ENCODE measurements at regions not wholly inside any gene's neighbourhood (a gene's known extent, or its start where the extent isn't known, plus 50 kb on each side); places are given as distances from the start of the nearest gene placed in this dataset.
A peak's percentile ranks its signal among the peaks of the same experiment; 100 is the strongest.
"Not testable (repeated sequence)": the region's sequence is repeated elsewhere in the genome, so short reads cannot be mapped to it uniquely, and the experiment has no call there.

GRCh38 chr3:152578769-152579168 is 256.2 kb upstream of the P2RY1 start:
- DNase-seq (ENCODE audit: low read depth in 2 of 2): no peak

DNA sequence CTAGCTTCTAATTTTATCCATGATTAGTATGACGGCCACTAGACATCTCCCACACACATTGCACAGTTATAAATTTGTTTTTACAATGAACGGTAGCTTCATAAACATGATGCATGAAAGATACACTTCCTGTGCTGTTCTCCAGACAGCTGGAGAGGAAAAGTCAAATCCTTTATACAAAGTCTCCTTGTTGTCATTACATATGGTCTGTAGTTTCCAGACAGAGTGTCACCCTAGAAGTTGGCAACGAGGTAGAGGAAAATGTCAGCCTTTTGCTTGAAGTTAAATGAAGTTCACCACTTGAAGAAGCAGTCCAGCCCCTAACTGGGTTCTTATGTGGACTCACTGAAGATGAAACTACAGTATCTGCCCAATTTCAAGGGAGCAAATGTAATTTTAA is 253.0 kb upstream of the P2RY1 start:
- peak in 1 of 2 donors; percentile 68 for DNase-seq (ENCODE audit: low read depth in 2 of 2)

DNA sequence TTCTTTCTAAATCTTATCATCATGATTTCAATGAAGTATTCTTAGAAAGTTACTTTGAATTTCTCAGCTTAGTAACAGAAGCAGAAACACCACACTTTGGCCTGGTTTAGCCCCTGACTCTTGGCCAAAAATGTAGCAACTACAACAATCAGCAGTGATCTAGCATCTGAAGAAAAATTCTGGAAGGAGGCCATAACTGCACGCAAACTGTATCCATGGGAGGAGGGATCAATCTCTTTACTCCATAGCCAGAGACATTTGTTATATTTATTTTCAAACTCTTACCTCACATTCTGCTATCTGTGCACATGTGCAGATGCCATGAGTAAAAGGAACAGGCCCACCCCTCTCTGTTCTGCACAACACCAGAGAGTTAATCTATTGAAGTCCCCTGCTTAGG is 251.0 kb upstream of the P2RY1 start:
- no peak for DNase-seq (ENCODE audit: low read depth in 2 of 2)

- no peak for DNase-seq (ENCODE audit: low read depth in 2 of 2)
Observed at GRCh38 chr3:152586974-152587373, 248.0 kb upstream of the P2RY1 start.

DNA sequence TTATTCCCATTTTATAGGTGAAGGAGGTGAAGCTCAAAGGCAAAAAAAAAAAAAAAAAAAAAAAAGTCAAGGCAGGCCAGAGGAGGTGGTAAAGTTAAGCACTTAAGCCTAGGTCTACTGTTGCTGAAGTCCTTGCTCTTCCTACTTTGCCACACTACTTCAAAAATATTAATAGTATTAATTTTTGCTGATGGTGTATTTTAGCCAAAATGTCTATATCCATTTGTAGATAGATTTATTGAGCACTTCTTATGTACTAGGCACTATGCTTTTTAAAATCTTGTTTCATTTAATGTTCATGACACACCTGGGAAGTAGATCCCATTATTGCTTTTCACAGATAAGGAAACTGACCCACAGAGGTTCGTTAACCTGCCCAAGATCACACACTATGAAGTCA is 247.1 kb upstream of the P2RY1 start:
- no peak for DNase-seq (ENCODE audit: low read depth in 2 of 2)

GRCh38 chr3:152589644-152590043 is 245.3 kb upstream of the P2RY1 start:
- DNase-seq (ENCODE audit: low read depth in 2 of 2): peak in 1 of 2 donors; percentile 18

DNA sequence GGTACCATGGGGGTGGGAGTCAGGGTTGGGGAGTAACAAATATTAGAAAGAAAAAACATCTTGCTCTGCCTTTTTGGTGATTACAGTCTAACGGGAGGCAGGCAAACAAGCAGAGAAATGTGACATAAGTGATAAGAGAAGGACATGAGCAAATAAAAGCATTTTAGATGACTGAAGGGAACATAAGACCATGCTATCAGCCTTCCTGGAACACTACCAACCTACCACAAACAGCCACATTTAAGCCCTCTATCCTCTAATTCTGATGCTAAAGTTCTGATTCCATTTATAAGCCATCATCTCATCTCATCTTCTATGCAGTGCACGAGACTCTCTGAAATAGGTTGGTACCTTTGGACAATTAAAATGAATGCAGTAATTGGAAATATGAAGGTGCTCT is 243.4 kb upstream of the P2RY1 start:
- no peak for DNase-seq (ENCODE audit: low read depth in 2 of 2)

GRCh38 chr3:152593242-152593641 is 241.7 kb upstream of the P2RY1 start:
- no peak for DNase-seq (ENCODE audit: low read depth in 2 of 2)

DNA sequence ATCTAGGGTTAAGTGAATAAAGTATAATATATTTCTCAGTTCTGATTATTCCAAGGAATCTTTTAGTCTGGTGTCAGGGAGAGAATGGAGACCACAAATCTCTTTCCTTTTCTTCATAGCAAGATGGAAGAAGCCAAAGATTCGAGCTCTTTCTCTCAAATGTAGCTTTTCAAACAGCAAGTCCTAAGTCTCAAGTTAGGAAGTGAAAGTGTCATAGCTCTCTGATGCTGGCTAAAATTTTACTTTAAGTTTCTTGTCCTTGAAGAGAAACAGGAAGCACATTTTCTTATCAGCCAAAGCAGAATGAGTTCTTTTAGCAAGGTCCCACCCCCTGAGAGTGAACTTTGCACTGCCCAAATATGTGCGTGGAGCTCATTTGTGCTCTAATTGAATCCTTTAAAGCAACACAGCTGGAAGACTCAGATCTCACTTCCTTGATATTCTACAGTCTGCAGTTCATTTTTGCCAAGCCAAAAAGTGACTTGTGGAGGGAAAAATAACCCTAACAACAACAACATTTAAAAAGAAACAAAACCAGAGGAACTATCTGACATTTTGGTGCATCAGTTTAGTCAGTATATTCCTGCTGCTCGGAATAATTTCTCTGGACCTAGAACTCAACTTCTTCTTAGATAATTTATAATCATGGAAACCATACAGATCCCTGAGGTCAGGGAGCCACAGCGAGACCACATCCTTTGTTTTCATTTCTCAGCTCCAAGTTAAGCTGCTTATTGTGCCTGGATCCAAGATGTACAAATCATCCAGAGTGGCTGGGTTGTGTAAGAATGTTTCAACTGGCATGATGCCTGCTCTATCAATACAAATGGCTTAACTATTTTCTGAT is 238.7 kb upstream of the P2RY1 start:
- DNase-seq (ENCODE audit: low read depth in 2 of 2): peak in 1 of 2 donors; percentile 96

DNA sequence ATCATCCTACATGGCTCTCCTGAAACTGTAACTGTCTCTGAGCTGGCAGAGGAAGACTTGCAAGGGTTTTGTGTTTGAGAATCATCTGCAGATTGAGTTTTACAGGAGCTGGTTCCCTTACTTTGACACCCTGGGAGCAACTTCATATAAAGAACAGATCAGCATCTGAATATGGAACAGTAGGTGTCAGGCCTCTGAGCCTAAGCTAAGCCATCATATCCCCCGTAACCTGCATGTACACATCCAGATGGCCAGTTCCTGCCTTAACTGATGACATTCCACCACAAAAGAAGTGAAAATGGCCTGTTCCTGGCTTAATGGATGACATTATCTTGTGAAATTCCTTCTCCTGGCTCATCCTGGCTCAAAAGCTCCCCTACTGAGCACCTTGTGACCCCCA is 238.1 kb upstream of the P2RY1 start:
- DNase-seq (ENCODE audit: low read depth in 2 of 2): not testable (repeated sequence)

GRCh38 chr3:152606146-152606545 is 228.8 kb upstream of the P2RY1 start:
- DNase-seq (ENCODE audit: low read depth in 2 of 2): no peak

- DNase-seq (ENCODE audit: low read depth in 2 of 2): no peak
Observed at GRCh38 chr3:152607179-152607578, 227.8 kb upstream of the P2RY1 start.

DNA sequence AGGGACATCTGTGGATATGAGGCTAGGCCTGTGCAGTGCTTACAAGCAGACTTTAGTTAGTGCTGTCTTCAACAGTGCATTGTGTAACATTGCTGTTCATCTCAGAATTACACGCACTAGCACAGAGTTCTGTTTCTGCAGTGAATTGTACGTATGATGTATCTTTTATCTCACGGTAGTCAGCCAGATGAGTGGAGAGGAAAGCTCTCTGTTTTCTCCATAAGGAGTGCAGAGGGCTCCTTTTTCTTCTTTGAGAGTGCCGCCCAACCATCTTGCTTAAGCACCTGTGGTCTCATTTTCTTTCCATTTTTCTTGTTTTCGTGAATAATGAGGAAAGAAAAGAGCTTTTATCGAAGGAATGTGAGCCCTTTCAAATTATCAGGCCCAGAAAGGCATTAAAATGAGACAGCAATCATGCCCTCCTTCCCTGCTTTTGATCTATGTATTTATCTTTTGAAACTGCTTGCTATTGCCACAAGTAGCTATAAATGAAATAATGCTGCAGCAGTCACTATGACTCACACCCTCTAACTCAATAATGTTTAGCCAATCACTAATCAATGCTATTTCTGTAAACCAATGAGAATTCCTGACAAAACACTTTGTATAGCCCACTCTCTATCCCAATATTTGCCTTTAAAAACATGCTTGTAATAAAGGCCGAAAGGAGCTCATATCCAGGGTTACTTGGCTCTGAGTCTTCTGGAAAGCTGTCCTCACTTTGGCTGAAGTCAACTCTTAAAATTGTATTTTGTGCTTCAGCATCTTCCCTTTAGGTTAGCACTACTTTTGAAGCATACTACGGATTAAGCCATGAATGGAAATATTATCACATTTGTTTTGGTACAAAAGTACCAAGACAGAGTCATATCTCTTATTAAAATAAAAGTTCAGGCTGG is 226.0 kb upstream of the P2RY1 start:
- no peak for DNase-seq (ENCODE audit: low read depth in 2 of 2)

DNA sequence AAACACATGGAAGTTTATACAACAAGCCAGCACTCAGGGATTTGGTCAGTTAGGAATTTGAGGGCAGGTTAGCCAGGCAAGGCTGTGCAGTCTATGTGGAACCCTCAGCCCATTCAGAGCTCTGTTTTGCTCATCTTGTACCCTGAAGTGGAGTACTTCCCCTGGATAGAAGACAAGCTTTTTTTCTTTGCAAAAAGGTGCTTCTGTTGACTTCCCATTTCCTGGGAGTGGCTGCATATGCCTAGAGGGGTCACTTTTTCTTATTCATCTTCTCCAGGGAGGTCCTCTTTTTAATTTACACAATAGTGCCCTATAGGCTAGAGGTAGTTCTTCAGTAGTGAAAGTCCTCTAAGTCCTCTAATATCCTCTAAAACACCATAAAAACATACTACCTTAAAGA is 225.0 kb upstream of the P2RY1 start:
- DNase-seq (ENCODE audit: low read depth in 2 of 2): no peak

DNA sequence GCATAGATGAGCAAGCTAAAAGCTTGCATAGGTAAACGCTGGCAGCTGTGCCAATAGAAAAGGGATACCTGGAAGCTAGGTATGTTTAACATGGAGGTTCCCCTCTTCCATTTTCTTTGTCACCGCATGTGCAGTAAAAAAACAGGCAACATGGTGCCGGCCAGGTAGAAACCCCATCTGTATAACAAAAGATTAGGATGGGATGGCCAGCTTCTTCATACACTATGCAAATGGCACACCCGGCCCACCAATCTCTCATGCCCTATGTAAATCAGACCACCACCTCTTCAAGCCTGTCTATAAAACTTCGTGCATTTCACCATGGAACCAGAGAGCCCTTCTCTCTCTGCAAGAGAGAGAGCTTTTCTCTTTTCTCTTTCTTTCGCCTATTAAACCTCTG is 224.3 kb upstream of the P2RY1 start:
- DNase-seq (ENCODE audit: low read depth in 2 of 2): no peak

DNA sequence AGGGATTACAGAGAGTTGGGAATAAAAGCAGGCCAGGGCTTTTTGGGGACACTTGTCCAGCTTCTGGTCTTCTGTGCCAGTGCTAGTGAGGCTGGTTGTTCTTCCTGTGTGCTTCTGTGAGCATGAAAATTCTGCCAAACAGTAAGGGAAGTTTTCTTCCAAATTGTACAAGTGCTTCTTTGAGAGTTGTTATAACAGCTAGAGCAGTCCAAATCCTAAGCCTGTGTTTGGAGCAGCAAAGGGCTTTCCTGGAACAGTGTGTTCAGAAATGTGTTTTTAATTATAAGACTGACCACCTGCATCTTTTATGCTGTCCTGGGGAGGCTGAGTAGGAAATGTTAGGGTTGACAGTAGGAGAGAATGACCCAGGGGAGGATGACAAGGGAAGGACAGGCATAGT is 223.0 kb upstream of the P2RY1 start:
- no peak for DNase-seq (ENCODE audit: low read depth in 2 of 2)

GRCh38 chr3:152613851-152614250 is 221.1 kb upstream of the P2RY1 start:
- no peak for DNase-seq (ENCODE audit: low read depth in 2 of 2)

DNA sequence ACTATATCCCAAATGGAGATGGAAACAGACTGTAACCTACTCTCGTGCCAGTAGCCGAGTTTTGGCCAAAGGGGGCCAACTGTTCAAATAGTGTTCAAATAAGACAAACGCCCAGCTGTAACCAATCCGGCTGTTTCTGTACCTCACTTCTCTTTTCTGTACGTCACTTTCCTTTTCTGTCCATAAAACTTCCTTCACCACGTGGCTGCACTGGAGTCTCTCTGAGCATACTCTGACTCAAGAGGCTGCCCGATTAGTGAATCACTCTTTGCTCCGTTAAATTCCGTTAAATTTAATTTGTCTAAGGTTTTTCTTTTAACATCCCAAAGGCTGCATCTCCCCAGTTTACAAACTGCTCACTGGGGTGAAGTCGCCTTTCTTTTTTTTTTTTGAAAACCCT is 219.2 kb upstream of the P2RY1 start:
- DNase-seq (ENCODE audit: low read depth in 2 of 2): no peak

DNA sequence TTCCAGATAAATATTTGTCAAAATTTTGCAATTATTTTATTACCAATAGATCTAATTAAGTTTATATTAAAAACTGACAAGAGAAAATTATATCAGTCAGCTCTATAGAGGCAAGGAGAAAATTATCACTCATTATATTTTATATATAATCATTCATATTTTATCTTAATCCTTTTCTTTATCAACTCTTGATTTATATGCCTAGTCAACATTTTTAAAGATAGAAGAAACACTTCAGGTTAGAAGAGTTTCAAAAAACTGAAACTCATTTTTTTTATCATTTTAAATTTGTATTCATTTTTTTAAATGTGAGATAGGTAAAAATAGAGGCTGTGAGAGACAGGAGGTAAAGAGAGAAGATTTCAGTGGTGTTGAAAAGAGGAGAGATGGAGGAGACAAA is 217.3 kb upstream of the P2RY1 start:
- no peak for DNase-seq (ENCODE audit: low read depth in 2 of 2)

DNA sequence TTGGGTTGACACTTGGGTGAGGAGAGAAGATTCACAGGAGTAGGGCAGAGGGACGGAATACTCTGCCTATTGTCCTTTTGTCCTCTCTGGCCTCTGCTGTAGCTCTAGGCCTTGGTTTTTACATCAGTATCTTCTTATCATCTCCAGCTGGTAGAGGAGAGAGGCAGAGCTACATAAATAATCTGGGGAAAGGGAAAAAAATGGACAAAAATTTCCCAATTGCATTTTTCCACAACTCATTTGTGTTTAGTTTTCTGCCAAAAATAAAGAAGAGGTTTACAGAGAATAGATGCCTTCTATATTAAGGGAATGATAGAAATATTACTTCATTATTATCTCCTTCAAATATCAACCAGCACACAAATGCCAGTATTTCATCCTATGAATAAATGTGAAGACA is 216.4 kb upstream of the P2RY1 start:
- no peak for DNase-seq (ENCODE audit: low read depth in 2 of 2)

- DNase-seq (ENCODE audit: low read depth in 2 of 2): no peak
Observed at GRCh38 chr3:152619691-152620090, 215.2 kb upstream of the P2RY1 start.

- DNase-seq (ENCODE audit: low read depth in 2 of 2): no peak
Observed at GRCh38 chr3:152620395-152620794, 214.5 kb upstream of the P2RY1 start.
